ENCODE measurements at regions not wholly inside any gene's neighbourhood (a gene's known extent, or its start where the extent isn't known, plus 50 kb on each side); places are given as distances from the start of the nearest gene placed in this dataset.

DNA sequence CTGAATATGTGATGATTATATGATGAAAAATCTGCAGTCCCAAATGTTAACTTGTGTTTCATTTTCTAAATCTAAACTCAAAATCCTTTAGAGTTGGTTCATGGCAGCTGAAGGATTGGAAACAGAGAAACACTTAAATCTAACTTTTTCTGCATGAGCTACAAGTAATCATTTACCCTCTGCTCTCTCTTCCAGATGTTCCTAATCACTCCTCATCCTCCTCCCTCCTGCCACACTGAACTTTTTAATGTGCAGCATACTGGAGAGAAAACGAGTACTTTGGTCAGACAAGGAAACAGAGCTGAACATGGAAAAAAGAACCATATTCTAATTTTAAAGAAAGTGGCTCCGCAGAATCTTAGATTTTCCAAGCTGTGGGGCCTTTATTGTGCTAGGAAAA lies 321.2 kb upstream of the COL8A1 start:
- Histone ChIP-seq H3K4me2 (ENCODE audit: low read length) (no peak overlapping the region), H3K9ac (ENCODE audit: low read length) (no peak overlapping the region), H3K27ac (ENCODE audit: low read length) (no peak overlapping the region), H3K9me2 (ENCODE audit: insufficient read depth, low read length) (no peaks in the 10 kb centered on the region), H3K27me3 (ENCODE audit: insufficient read depth, low read depth, low read length) (no peaks in the 10 kb centered on the region), H2AFZ (ENCODE audit: low read depth, low read length) (no peak overlapping the region), H3K4me3 (ENCODE audit: low read length) (no peak overlapping the region), H3F3A (ENCODE audit: insufficient read depth, low read length, poor library complexity, severe bottlenecking) (no peaks in the 10 kb centered on the region), H3K79me2 (replicated peaks; ENCODE audit: insufficient read depth, low read length) (no peaks in the 10 kb centered on the region), H4K20me1 (ENCODE audit: insufficient read depth) (no peaks in the 10 kb centered on the region), H3K9me3 (ENCODE audit: low read length) (no peaks in the 10 kb centered on the region), H3K36me3 (ENCODE audit: insufficient read depth, low read length) (no peaks in the 10 kb centered on the region)
- TF ChIP-seq, protein P1, sequence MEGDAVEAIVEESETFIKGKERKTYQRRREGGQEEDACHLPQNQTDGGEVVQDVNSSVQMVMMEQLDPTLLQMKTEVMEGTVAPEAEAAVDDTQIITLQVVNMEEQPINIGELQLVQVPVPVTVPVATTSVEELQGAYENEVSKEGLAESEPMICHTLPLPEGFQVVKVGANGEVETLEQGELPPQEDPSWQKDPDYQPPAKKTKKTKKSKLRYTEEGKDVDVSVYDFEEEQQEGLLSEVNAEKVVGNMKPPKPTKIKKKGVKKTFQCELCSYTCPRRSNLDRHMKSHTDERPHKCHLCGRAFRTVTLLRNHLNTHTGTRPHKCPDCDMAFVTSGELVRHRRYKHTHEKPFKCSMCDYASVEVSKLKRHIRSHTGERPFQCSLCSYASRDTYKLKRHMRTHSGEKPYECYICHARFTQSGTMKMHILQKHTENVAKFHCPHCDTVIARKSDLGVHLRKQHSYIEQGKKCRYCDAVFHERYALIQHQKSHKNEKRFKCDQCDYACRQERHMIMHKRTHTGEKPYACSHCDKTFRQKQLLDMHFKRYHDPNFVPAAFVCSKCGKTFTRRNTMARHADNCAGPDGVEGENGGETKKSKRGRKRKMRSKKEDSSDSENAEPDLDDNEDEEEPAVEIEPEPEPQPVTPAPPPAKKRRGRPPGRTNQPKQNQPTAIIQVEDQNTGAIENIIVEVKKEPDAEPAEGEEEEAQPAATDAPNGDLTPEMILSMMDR (IDR thresholded peaks at IDR 0.05; ENCODE audit: poor library complexity, severe bottlenecking) = no peak
- TF ChIP-seq EZH2 (IDR thresholded peaks at IDR 0.05; ENCODE audit: borderline replicate concordance, insufficient read depth, low read length, poor library complexity, severe bottlenecking) (no peak), POLR2AphosphoS5 (IDR thresholded peaks at IDR 0.05) (no peak), TAF1 (IDR thresholded peaks at IDR 0.05; ENCODE audit: low read depth) (no peak)

DNA sequence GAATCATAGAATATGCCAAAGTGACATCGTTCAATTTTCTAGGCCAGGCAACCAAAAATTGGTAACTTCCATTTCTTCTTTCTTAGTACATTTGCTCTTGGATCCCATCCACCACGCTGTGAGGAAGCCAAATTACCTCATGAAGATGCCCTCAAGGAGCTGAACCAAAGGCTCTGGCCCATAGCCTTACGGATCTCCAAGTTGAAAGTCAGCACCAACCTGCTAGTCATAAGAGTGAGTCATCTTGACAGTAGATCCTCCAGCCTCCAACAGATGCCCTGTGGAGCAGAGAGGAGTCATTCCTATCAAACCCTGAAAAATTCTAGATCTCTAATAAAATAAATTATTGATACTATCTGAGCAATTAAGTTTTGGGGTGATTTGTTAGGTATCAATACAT lies 322.5 kb upstream of the COL8A1 start:
- no peak overlapping the region for H3K27ac ChIP-seq (ENCODE audit: low read length)
- no peak overlapping the region for H3K9ac ChIP-seq (ENCODE audit: low read length)
- H2AFZ ChIP-seq (ENCODE audit: low read depth, low read length) = no peak overlapping the region
- H3K79me2 ChIP-seq (replicated peaks; ENCODE audit: insufficient read depth, low read length) = no peaks in the 10 kb centered on the region
- H3F3A ChIP-seq (ENCODE audit: insufficient read depth, low read length, poor library complexity, severe bottlenecking) = no peaks in the 10 kb centered on the region
- H3K9me2 ChIP-seq (ENCODE audit: insufficient read depth, low read length) = no peaks in the 10 kb centered on the region
- H3K36me3 ChIP-seq (ENCODE audit: insufficient read depth, low read length) = no peaks in the 10 kb centered on the region
- no peak for TF ChIP-seq POLR2AphosphoS5 (IDR thresholded peaks at IDR 0.05)
- TF ChIP-seq RAD21 (conservative IDR thresholded peaks at IDR 0.05) = no peak
- TF ChIP-seq SMC3 (conservative IDR thresholded peaks at IDR 0.05; ENCODE audit: poor library complexity) = no peak
- TF ChIP-seq TAF1 (IDR thresholded peaks at IDR 0.05; ENCODE audit: low read depth) = no peak
- no peak for TF ChIP-seq EZH2 (IDR thresholded peaks at IDR 0.05; ENCODE audit: borderline replicate concordance, insufficient read depth, low read length, poor library complexity, severe bottlenecking)
- TF ChIP-seq MXI1 (conservative IDR thresholded peaks at IDR 0.05; ENCODE audit: poor library complexity, severe bottlenecking) = no peak
- TF ChIP-seq EP300 (conservative IDR thresholded peaks at IDR 0.05; ENCODE audit: poor library complexity, severe bottlenecking) = no peak
- TF ChIP-seq, protein P2, sequence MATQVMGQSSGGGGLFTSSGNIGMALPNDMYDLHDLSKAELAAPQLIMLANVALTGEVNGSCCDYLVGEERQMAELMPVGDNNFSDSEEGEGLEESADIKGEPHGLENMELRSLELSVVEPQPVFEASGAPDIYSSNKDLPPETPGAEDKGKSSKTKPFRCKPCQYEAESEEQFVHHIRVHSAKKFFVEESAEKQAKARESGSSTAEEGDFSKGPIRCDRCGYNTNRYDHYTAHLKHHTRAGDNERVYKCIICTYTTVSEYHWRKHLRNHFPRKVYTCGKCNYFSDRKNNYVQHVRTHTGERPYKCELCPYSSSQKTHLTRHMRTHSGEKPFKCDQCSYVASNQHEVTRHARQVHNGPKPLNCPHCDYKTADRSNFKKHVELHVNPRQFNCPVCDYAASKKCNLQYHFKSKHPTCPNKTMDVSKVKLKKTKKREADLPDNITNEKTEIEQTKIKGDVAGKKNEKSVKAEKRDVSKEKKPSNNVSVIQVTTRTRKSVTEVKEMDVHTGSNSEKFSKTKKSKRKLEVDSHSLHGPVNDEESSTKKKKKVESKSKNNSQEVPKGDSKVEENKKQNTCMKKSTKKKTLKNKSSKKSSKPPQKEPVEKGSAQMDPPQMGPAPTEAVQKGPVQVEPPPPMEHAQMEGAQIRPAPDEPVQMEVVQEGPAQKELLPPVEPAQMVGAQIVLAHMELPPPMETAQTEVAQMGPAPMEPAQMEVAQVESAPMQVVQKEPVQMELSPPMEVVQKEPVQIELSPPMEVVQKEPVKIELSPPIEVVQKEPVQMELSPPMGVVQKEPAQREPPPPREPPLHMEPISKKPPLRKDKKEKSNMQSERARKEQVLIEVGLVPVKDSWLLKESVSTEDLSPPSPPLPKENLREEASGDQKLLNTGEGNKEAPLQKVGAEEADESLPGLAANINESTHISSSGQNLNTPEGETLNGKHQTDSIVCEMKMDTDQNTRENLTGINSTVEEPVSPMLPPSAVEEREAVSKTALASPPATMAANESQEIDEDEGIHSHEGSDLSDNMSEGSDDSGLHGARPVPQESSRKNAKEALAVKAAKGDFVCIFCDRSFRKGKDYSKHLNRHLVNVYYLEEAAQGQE (IDR thresholded peaks at IDR 0.05; ENCODE audit: borderline replicate concordance) = no peak
- no peaks in the 10 kb centered on the region for H3K27me3 ChIP-seq (ENCODE audit: insufficient read depth, low read depth, low read length)
- H3K9me3 ChIP-seq (ENCODE audit: low read length) = no peaks in the 10 kb centered on the region
- H4K20me1 ChIP-seq (ENCODE audit: insufficient read depth) = no peaks in the 10 kb centered on the region
- H3K4me2 ChIP-seq (ENCODE audit: low read length) = no peak overlapping the region
- H3K4me3 ChIP-seq (ENCODE audit: low read length) = no peak overlapping the region

DNA sequence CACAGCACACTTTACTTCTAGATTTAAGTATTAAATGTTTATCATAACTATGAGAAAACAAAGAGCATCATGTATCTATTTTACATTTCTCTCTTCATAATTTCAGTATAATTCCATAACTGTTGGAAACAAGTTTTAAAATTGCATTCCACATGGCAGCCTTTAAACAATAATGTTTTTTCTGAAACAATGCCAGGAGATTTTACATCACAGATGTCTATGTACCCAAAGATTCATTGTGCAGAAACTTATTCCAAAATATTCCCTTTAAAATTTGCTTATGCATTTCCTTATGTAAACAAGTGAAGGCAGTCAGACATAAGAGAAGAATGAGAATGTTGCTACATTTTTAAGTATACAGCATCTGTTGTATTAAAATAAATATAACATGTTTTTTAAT lies 324.9 kb upstream of the COL8A1 start:
- Histone ChIP-seq H2AFZ (ENCODE audit: low read depth, low read length) (no peak overlapping the region), H3F3A (ENCODE audit: insufficient read depth, low read length, poor library complexity, severe bottlenecking) (no peaks in the 10 kb centered on the region), H3K9ac (ENCODE audit: low read length) (no peak overlapping the region), H3K4me2 (ENCODE audit: low read length) (no peak overlapping the region), H3K4me3 (ENCODE audit: low read length) (no peak overlapping the region), H3K79me2 (replicated peaks; ENCODE audit: insufficient read depth, low read length) (no peaks in the 10 kb centered on the region), H4K20me1 (ENCODE audit: insufficient read depth) (no peaks in the 10 kb centered on the region), H3K9me3 (ENCODE audit: low read length) (no peaks in the 10 kb centered on the region), H3K27me3 (ENCODE audit: insufficient read depth, low read depth, low read length) (no peaks in the 10 kb centered on the region), H3K27ac (ENCODE audit: low read length) (no peak overlapping the region), H3K36me3 (ENCODE audit: insufficient read depth, low read length) (no peaks in the 10 kb centered on the region), H3K9me2 (ENCODE audit: insufficient read depth, low read length) (no peaks in the 10 kb centered on the region)
- no peak for TF ChIP-seq EP300 (conservative IDR thresholded peaks at IDR 0.05; ENCODE audit: poor library complexity, severe bottlenecking)
- no peak for TF ChIP-seq TAF1 (IDR thresholded peaks at IDR 0.05; ENCODE audit: low read depth)
- TF ChIP-seq, protein P1 (IDR thresholded peaks at IDR 0.05; ENCODE audit: poor library complexity, severe bottlenecking) = no peak
- no peak for TF ChIP-seq POLR2AphosphoS5 (IDR thresholded peaks at IDR 0.05)
- no peak for TF ChIP-seq MXI1 (conservative IDR thresholded peaks at IDR 0.05; ENCODE audit: poor library complexity, severe bottlenecking)
- TF ChIP-seq, protein P2 (IDR thresholded peaks at IDR 0.05; ENCODE audit: borderline replicate concordance) = no peak
- TF ChIP-seq EZH2 (IDR thresholded peaks at IDR 0.05; ENCODE audit: borderline replicate concordance, insufficient read depth, low read length, poor library complexity, severe bottlenecking) = no peak

Measured in neural cell (in vitro differentiated cells).